Liver (tissue), 8 donors: ENCODE measurements at regions not wholly inside any gene's neighbourhood (a gene's known extent, or its start where the extent isn't known, plus 50 kb on each side); places are given as distances from the start of the nearest gene placed in this dataset.

Source experiments
- DNase-seq: peaks from one replicate; pipeline ENCODE4 v3.0.0-alpha.2; 2017; ENCODE audit warnings: low spot score
- H3K27ac ChIP-seq, 2 donors: one replicate each; pipeline ENCODE4 v1.7.0; 2013; ENCODE audit warnings: inconsistent platforms in 2 of 2, low read length in 2 of 2, control low read depth in 1 of 2, low read depth in 1 of 2, mild to moderate bottlenecking in 1 of 2
- H3K27me3 ChIP-seq, 4 donors: one replicate each; pipeline versions ENCODE4 v1.6.1 to v1.7.0; 2013; ENCODE audit warnings: low read length in 3 of 4, inconsistent platforms in 1 of 4, mild to moderate bottlenecking in 1 of 4, moderate library complexity in 1 of 4; ENCODE audit not compliant: control insufficient read depth in 4 of 4, insufficient read depth in 4 of 4
- H3K36me3 ChIP-seq, 4 donors: one replicate each; pipeline versions ENCODE4 v1.6.1 to v1.7.0; 2013; ENCODE audit warnings: low read length in 3 of 4, mild to moderate bottlenecking in 3 of 4, low read depth in 1 of 4, moderate library complexity in 1 of 4; ENCODE audit not compliant: control insufficient read depth in 4 of 4, insufficient read depth in 3 of 4
- H3K4me1 ChIP-seq, 4 donors: one replicate each; pipeline versions ENCODE4 v1.6.1 to v1.7.0; 2013; ENCODE audit warnings: low read length in 3 of 4, mild to moderate bottlenecking in 3 of 4, moderate library complexity in 1 of 4; ENCODE audit not compliant: control insufficient read depth in 4 of 4, insufficient read depth in 4 of 4
- H3K4me3 ChIP-seq, 3 donors: one replicate each; pipeline versions ENCODE4 v1.6.1 to v1.7.0; 2013; ENCODE audit warnings: low read length in 3 of 3, control low read depth in 1 of 3, low read depth in 1 of 3, mild to moderate bottlenecking in 1 of 3
- H3K9ac ChIP-seq, 2 donors: one replicate each; pipeline ENCODE4 v1.7.0; 2013; ENCODE audit warnings: low read length in 2 of 2, mild to moderate bottlenecking in 2 of 2, moderate library complexity in 2 of 2, control low read depth in 1 of 2, low read depth in 1 of 2
- H3K9me3 ChIP-seq, 4 donors: one replicate each; pipeline versions ENCODE4 v1.6.1 to v1.7.0; 2013; ENCODE audit warnings: low read length in 3 of 4; ENCODE audit not compliant: control insufficient read depth in 4 of 4
- EGR1 ChIP-seq, 2 donors: IDR thresholded peaks; 2 replicates each; pipeline ENCODE4 v1.6.1; 2016 to 2018; ENCODE audit warnings: antibody characterized with exemption in 2 of 2, low read depth in 2 of 2
- FOXA1 ChIP-seq: IDR thresholded peaks from 2 replicates; pipeline ENCODE4 v1.6.1; 2016; ENCODE audit warnings: antibody characterized with exemption
- FOXA2 ChIP-seq: IDR thresholded peaks from 2 replicates; pipeline ENCODE4 v1.6.1; 2016; ENCODE audit warnings: antibody characterized with exemption
- GABPA ChIP-seq, 2 donors: IDR thresholded peaks in 1 of 2; conservative IDR thresholded peaks in 1 of 2; 2 replicates each; pipeline ENCODE4 v1.6.1; 2016; ENCODE audit warnings: antibody characterized with exemption in 2 of 2, mild to moderate bottlenecking in 1 of 2, moderate library complexity in 1 of 2
- HNF4A ChIP-seq, 2 donors: conservative IDR thresholded peaks; 2 replicates each; pipeline ENCODE4 v1.6.1; 2016; ENCODE audit warnings: antibody characterized with exemption in 2 of 2, mild to moderate bottlenecking in 2 of 2
- HNF4G ChIP-seq: IDR thresholded peaks from 2 replicates; pipeline ENCODE4 v1.6.1; 2016; ENCODE audit warnings: antibody characterized with exemption
- NR2F2 ChIP-seq: IDR thresholded peaks from 2 replicates; pipeline ENCODE4 v1.6.1; 2016; ENCODE audit warnings: antibody characterized with exemption
- RAD21 ChIP-seq, 2 donors: IDR thresholded peaks; 2 replicates each; pipeline ENCODE4 v1.6.1; 2016; ENCODE audit warnings: antibody characterized with exemption in 2 of 2, mild to moderate bottlenecking in 2 of 2
- RXRA ChIP-seq, 2 donors: IDR thresholded peaks; 2 replicates each; pipeline ENCODE4 v1.6.1; 2017 to 2018; ENCODE audit warnings: antibody characterized with exemption in 2 of 2, mild to moderate bottlenecking in 1 of 2
- SP1 ChIP-seq: IDR thresholded peaks from 2 replicates; pipeline ENCODE4 v1.6.1; 2018; ENCODE audit warnings: antibody characterized with exemption, mild to moderate bottlenecking
- TAF1 ChIP-seq: conservative IDR thresholded peaks from 2 replicates; pipeline ENCODE4 v1.6.1; 2016; ENCODE audit warnings: antibody characterized with exemption, mild to moderate bottlenecking
- YY1 ChIP-seq: IDR thresholded peaks from 2 replicates; pipeline ENCODE4 v1.6.1; 2016; ENCODE audit warnings: antibody characterized with exemption, mild to moderate bottlenecking
- WGBS: extraction: QIAGEN DNeasy Blood & Tissue Kit; methylation state at CpG from one replicate; pipeline ENCODE4 v1.1.7; 2013; 5-methylcytosine and 5-hydroxymethylcytosine counted together
- TF ChIP-seq, protein P1 (sequence below): IDR thresholded peaks from 2 replicates; pipeline ENCODE4 v1.6.1; 2016; ENCODE audit warnings: antibody characterized with exemption
- TF ChIP-seq, protein P2 (sequence below): fragments of 150-350 bp; IDR thresholded peaks from 2 replicates; pipeline ENCODE4 v1.5.1; 2017; ENCODE audit warnings: improper control_type of control experiment, low read depth, low read length; ENCODE audit not compliant: missing input control
- TF ChIP-seq, protein P3 (sequence below): IDR thresholded peaks from 2 replicates; pipeline ENCODE4 v1.6.1; 2016; ENCODE audit warnings: antibody characterized with exemption
- TF ChIP-seq, protein P4 (sequence below): IDR thresholded peaks from 2 replicates; pipeline ENCODE4 v1.6.1; 2016; ENCODE audit warnings: antibody characterized with exemption, mild to moderate bottlenecking
- donor health status: healthy.
- donor health status: healthy.
- donor health status: healthy.
- donor health status: healthy.
- donor health status: healthy.

DNA sequence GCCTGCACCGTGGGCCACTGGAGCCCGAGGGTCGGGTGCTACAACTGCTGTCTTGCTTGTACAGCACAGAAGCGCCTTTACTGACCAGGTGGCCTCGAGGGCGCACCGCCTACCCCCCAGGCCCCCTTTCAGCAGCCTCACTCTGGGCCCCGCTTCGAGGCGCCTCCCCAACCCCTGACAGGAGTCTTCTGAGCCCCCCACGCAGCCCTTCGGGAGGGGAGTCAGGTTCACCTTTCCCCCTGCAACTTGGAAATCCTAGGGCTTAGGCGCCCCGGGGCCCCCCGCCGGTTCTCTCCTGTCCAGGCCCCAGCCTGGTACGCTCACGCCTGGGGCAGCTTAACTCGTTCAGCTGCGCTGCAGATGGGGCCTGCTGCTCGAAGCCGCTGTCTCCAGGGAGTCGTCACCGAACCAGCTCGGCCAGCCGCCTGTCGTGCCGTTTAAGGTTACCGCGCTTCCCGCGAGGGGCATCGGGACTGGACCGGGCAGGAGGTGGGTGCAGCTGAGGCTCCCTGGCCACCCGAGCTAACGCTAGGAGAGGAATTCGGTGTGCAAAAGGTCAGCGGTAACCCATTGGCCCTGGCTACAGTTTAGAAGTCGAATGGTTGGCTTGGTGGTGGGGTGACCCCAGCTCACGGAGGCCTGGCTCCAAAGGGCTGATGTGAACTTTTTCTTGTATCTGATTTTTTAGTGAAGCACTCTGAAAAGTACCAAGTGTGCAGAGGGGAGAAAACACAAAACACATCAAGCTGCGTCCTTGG, 58.9 kb upstream of the BCOR start:
- no peaks in the 10 kb centered on the region for H3K36me3 ChIP-seq
- peak overlapping the region in 1 of 2 donors; percentile 54 for H3K27ac ChIP-seq
- no peak for TF ChIP-seq SP1
- no peak for TF ChIP-seq FOXA2
- TF ChIP-seq, protein P1, sequence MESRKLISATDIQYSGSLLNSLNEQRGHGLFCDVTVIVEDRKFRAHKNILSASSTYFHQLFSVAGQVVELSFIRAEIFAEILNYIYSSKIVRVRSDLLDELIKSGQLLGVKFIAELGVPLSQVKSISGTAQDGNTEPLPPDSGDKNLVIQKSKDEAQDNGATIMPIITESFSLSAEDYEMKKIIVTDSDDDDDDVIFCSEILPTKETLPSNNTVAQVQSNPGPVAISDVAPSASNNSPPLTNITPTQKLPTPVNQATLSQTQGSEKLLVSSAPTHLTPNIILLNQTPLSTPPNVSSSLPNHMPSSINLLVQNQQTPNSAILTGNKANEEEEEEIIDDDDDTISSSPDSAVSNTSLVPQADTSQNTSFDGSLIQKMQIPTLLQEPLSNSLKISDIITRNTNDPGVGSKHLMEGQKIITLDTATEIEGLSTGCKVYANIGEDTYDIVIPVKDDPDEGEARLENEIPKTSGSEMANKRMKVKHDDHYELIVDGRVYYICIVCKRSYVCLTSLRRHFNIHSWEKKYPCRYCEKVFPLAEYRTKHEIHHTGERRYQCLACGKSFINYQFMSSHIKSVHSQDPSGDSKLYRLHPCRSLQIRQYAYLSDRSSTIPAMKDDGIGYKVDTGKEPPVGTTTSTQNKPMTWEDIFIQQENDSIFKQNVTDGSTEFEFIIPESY: no peak
- no peak for TF ChIP-seq HNF4A (conservative IDR thresholded peaks at IDR 0.05)
- TF ChIP-seq, protein P2, sequence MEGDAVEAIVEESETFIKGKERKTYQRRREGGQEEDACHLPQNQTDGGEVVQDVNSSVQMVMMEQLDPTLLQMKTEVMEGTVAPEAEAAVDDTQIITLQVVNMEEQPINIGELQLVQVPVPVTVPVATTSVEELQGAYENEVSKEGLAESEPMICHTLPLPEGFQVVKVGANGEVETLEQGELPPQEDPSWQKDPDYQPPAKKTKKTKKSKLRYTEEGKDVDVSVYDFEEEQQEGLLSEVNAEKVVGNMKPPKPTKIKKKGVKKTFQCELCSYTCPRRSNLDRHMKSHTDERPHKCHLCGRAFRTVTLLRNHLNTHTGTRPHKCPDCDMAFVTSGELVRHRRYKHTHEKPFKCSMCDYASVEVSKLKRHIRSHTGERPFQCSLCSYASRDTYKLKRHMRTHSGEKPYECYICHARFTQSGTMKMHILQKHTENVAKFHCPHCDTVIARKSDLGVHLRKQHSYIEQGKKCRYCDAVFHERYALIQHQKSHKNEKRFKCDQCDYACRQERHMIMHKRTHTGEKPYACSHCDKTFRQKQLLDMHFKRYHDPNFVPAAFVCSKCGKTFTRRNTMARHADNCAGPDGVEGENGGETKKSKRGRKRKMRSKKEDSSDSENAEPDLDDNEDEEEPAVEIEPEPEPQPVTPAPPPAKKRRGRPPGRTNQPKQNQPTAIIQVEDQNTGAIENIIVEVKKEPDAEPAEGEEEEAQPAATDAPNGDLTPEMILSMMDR: no peak
- no peak for TF ChIP-seq RXRA (IDR thresholded peaks at IDR 0.05)
- TF ChIP-seq, protein P3, sequence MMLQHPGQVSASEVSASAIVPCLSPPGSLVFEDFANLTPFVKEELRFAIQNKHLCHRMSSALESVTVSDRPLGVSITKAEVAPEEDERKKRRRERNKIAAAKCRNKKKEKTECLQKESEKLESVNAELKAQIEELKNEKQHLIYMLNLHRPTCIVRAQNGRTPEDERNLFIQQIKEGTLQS: no peak
- TF ChIP-seq TAF1: no peak
- TF ChIP-seq, protein P4, sequence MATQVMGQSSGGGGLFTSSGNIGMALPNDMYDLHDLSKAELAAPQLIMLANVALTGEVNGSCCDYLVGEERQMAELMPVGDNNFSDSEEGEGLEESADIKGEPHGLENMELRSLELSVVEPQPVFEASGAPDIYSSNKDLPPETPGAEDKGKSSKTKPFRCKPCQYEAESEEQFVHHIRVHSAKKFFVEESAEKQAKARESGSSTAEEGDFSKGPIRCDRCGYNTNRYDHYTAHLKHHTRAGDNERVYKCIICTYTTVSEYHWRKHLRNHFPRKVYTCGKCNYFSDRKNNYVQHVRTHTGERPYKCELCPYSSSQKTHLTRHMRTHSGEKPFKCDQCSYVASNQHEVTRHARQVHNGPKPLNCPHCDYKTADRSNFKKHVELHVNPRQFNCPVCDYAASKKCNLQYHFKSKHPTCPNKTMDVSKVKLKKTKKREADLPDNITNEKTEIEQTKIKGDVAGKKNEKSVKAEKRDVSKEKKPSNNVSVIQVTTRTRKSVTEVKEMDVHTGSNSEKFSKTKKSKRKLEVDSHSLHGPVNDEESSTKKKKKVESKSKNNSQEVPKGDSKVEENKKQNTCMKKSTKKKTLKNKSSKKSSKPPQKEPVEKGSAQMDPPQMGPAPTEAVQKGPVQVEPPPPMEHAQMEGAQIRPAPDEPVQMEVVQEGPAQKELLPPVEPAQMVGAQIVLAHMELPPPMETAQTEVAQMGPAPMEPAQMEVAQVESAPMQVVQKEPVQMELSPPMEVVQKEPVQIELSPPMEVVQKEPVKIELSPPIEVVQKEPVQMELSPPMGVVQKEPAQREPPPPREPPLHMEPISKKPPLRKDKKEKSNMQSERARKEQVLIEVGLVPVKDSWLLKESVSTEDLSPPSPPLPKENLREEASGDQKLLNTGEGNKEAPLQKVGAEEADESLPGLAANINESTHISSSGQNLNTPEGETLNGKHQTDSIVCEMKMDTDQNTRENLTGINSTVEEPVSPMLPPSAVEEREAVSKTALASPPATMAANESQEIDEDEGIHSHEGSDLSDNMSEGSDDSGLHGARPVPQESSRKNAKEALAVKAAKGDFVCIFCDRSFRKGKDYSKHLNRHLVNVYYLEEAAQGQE: no peak
- TF ChIP-seq FOXA1: no peak
- no peaks in the 10 kb centered on the region for H3K9me3 ChIP-seq
- 93% methylated on average over 41 of the region's 41 CpGs for WGBS
- no peak overlapping the region for H3K9ac ChIP-seq
- H3K27me3 ChIP-seq: no peaks in the 10 kb centered on the region
- peaks cover 6 to 55% (median 21%) of the 10 kb centered on the region in 4 donors for H3K4me1 ChIP-seq
- no peak overlapping the region for H3K4me3 ChIP-seq
- no peak for DNase-seq

DNA sequence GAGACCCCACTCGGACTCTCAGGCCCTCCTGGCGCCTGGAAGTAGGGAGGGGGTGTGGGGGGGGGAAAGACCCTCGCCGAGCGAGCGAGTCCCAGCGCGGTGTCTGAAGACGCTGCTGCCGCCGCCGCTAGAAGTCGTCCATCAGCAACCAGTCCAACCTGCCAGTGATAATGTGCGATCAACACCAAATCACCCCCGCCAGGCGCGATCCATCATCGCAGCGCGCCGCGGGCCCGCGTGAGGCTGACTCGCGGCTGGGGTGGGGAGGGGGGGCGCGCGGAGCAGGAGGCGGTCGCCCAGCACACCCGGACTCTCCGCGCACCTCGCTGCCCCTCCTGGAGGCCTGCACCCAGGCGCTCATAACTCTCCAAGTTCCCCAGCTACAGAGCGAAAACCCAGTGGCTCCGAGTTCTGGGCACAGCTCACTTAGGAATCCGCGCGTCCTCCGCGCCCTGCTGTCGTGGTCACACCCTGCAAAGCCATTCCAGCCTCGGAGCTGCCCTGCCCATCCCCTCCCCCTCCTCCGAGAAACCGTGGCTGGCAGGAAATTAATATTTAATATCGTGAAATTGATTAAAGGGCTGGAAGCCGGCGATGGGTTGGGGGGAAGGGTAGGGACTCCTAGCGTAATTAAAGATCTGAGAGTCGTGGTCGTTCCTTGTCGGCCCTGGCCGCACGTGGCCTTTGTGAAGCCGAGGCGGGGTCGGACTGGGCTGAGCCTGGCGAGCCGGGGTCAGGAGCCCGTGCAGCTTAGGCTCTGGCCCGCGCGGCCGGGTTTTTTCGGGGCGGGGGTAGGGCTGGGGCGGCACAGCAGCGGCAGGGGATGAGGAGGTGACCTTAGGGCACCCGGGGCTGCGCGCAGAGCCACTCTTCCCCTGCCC, 58.1 kb upstream of the BCOR start:
- TF ChIP-seq HNF4A (conservative IDR thresholded peaks at IDR 0.05): no peak
- no peak for TF ChIP-seq FOXA2
- TF ChIP-seq SP1: no peak
- no peak for TF ChIP-seq NR2F2
- TF ChIP-seq RAD21 (IDR thresholded peaks at IDR 0.05): no peak
- TF ChIP-seq, protein P2: no peak
- no peak for TF ChIP-seq GABPA (IDR thresholded peaks at IDR 0.05 in 1 of 2, conservative IDR thresholded peaks at IDR 0.05 in 1 of 2)
- TF ChIP-seq, protein P3: no peak
- no peak for TF ChIP-seq FOXA1
- no peak for TF ChIP-seq HNF4G
- no peak for TF ChIP-seq YY1
- TF ChIP-seq EGR1 (IDR thresholded peaks at IDR 0.05; ENCODE audit: low read depth in 2 of 2): no peak
- Histone ChIP-seq H3K27me3 (no peaks in the 10 kb centered on the region), H3K9ac (no peak overlapping the region), H3K9me3 (no peaks in the 10 kb centered on the region), H3K4me3 (peak overlapping the region in 2 of 3 donors; percentile 10 to 58), H3K27ac (peak overlapping the region; percentile 72), H3K4me1 (peaks cover 6 to 56% (median 21%) of the 10 kb centered on the region in 4 donors), H3K36me3 (no peaks in the 10 kb centered on the region)
- DNase-seq: no peak
- WGBS: 25% methylated on average over 73 of the region's 73 CpGs
